ENCODE measurements at regions not wholly inside any gene's neighbourhood (a gene's known extent, or its start where the extent isn't known, plus 50 kb on each side); places are given as distances from the start of the nearest gene placed in this dataset.

GRCh38 chr22:48076008-48076407 lies 1313.6 kb downstream of the TBC1D22A start:
- no peak overlapping the region for H3K4me3 ChIP-seq (ENCODE audit: low read depth, low read length)
- no peaks in the 10 kb centered on the region for H3K36me3 ChIP-seq (ENCODE audit: control insufficient read depth, insufficient read depth, low read length)
- no peaks in the 10 kb centered on the region for H3K27me3 ChIP-seq (ENCODE audit: control insufficient read depth, insufficient read depth, low read length)
- no peak for FAIRE-seq
- no peak for DNase-seq (ENCODE audit: low read depth)
- TF ChIP-seq CTCF (IDR thresholded peaks at IDR 0.05; ENCODE audit: insufficient read depth, low read length, severe bottlenecking): no peak

DNA sequence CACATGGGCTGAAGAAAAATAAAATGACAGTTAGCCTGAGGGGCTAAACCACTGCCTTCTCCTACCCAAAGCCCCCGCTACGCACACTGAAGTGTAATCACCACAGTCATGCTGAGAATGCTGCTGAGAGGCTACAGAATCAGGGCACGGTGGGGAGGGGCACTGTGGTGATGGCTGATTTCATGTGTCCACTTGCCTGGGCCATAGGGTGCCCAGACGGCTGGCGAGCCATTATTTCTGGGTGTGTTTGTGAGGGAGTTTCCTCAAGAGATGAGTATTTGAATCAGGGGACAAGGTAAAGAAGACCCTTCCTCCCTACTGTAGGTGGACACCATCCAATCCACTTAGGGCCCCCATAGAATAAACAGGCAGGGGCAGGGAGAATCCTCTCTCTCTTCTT lies 1313.2 kb downstream of the TBC1D22A start:
- DNase-seq (ENCODE audit: low read depth): no peak

GRCh38 chr22:48072777-48073176 lies 1310.3 kb downstream of the TBC1D22A start:
- no peaks in the 10 kb centered on the region for H3K27me3 ChIP-seq (ENCODE audit: control insufficient read depth, insufficient read depth, low read length)
- no peak overlapping the region for H3K4me3 ChIP-seq (ENCODE audit: low read depth, low read length)
- TF ChIP-seq CTCF (IDR thresholded peaks at IDR 0.05; ENCODE audit: insufficient read depth, low read length, severe bottlenecking): no peak
- DNase-seq (ENCODE audit: low read depth) (no peak), FAIRE-seq (no peak)
- H3K36me3 ChIP-seq (ENCODE audit: control insufficient read depth, insufficient read depth, low read length): no peaks in the 10 kb centered on the region

More for the DNA sequence above, 1313.2 kb downstream of the TBC1D22A start:
- FAIRE-seq: no peak
- Histone ChIP-seq H3K27me3 (ENCODE audit: control insufficient read depth, insufficient read depth, low read length) (no peaks in the 10 kb centered on the region), H3K4me3 (ENCODE audit: low read depth, low read length) (no peak overlapping the region), H3K36me3 (ENCODE audit: control insufficient read depth, insufficient read depth, low read length) (no peaks in the 10 kb centered on the region)
- TF ChIP-seq CTCF (IDR thresholded peaks at IDR 0.05; ENCODE audit: insufficient read depth, low read length, severe bottlenecking): no peak

DNA sequence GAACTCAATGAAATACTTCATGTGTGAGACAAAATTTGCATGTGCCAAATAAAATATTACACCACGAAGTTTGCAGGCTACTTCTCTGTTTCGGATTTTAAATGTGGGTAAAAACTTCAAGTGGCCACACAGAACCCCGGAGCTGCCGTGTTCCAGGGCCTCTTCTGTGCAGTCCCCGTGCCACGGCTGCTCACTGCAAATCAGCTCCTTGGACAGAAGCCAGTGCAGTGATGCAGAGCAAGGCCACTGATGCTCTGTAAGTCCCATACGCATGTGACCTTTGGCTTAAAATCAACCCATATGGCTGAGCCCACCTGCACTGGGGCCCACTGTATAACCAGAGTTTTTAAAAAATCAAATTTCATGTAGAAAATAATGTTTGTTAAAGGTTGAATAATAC lies 1309.4 kb downstream of the TBC1D22A start:
- TF ChIP-seq CTCF (IDR thresholded peaks at IDR 0.05; ENCODE audit: insufficient read depth, low read length, severe bottlenecking): no peak
- Histone ChIP-seq H3K27me3 (ENCODE audit: control insufficient read depth, insufficient read depth, low read length) (no peaks in the 10 kb centered on the region), H3K36me3 (ENCODE audit: control insufficient read depth, insufficient read depth, low read length) (no peaks in the 10 kb centered on the region), H3K4me3 (ENCODE audit: low read depth, low read length) (no peak overlapping the region)
- DNase-seq (ENCODE audit: low read depth) (no peak), FAIRE-seq (no peak)

GRCh38 chr22:48071305-48071704 lies 1308.9 kb downstream of the TBC1D22A start:
- TF ChIP-seq CTCF (IDR thresholded peaks at IDR 0.05; ENCODE audit: insufficient read depth, low read length, severe bottlenecking): no peak
- no peaks in the 10 kb centered on the region for H3K27me3 ChIP-seq (ENCODE audit: control insufficient read depth, insufficient read depth, low read length)
- H3K36me3 ChIP-seq (ENCODE audit: control insufficient read depth, insufficient read depth, low read length): no peaks in the 10 kb centered on the region
- no peak for DNase-seq (ENCODE audit: low read depth)
- no peak overlapping the region for H3K4me3 ChIP-seq (ENCODE audit: low read depth, low read length)
- no peak for FAIRE-seq

GRCh38 chr22:48070760-48071159 lies 1308.3 kb downstream of the TBC1D22A start:
- Histone ChIP-seq H3K4me3 (ENCODE audit: low read depth, low read length) (no peak overlapping the region), H3K36me3 (ENCODE audit: control insufficient read depth, insufficient read depth, low read length) (no peaks in the 10 kb centered on the region), H3K27me3 (ENCODE audit: control insufficient read depth, insufficient read depth, low read length) (no peaks in the 10 kb centered on the region)
- DNase-seq (ENCODE audit: low read depth) (no peak), FAIRE-seq (no peak)
- no peak for TF ChIP-seq CTCF (IDR thresholded peaks at IDR 0.05; ENCODE audit: insufficient read depth, low read length, severe bottlenecking)

Data from bronchial epithelial cell (primary cell).